GM23338 (cell line): ENCODE measurements at regions not wholly inside any gene's neighbourhood (a gene's known extent, or its start where the extent isn't known, plus 50 kb on each side); places are given as distances from the start of the nearest gene placed in this dataset.

Source experiments
- ATAC-seq: fragments of 200-7000 bp; cut with Tn5 transposase; 3 replicates; pipeline ENCODE4 v1.9.1; 2020
- DNase-seq: peaks from one replicate; pipeline ENCODE4 v3.0.0-alpha.2; 2015; ENCODE audit warnings: low spot score
- H2AFZ ChIP-seq: fragments of 200-600 bp; sonication (generic); 2 replicates; pipeline ENCODE4 v1.8.0; 2016; ENCODE audit warnings: antibody characterized with exemption, mild to moderate bottlenecking, moderate library complexity
- H3F3A ChIP-seq: fragments of 200-600 bp; sonication (generic); replicated peaks from 2 replicates; pipeline ENCODE4 v1.8.0; 2017; ENCODE audit warnings: antibody characterized with exemption, mixed run types, low read depth
- H3K27ac ChIP-seq: fragments of 200-600 bp; sonication (generic); 2 replicates; pipeline ENCODE4 v1.6.1; 2016; ENCODE audit warnings: low read depth
- H3K27me3 ChIP-seq: fragments of 200-600 bp; sonication (generic); 2 replicates; pipeline ENCODE4 v1.8.0; 2016; ENCODE audit warnings: mild to moderate bottlenecking, mixed run types, moderate library complexity; ENCODE audit not compliant: insufficient read depth
- H3K36me3 ChIP-seq: fragments of 200-600 bp; sonication (generic); 2 replicates; pipeline ENCODE4 v1.8.0; 2016; ENCODE audit warnings: mild to moderate bottlenecking; ENCODE audit not compliant: insufficient read depth
- H3K4me1 ChIP-seq: fragments of 200-600 bp; sonication (generic); 2 replicates; pipeline ENCODE4 v1.8.0; 2016; ENCODE audit warnings: mild to moderate bottlenecking, moderate library complexity; ENCODE audit not compliant: insufficient read depth
- H3K4me2 ChIP-seq: fragments of 200-600 bp; sonication (generic); 2 replicates; pipeline ENCODE4 v1.7.1; 2017; ENCODE audit warnings: mixed run types
- H3K4me3 ChIP-seq: fragments of 200-600 bp; sonication (generic); 2 replicates; pipeline ENCODE4 v1.6.1; 2016; ENCODE audit warnings: mixed run types
- H3K79me2 ChIP-seq: fragments of 200-600 bp; sonication (generic); replicated peaks from 2 replicates; pipeline ENCODE4 v1.8.0; 2017; ENCODE audit warnings: mild to moderate bottlenecking; ENCODE audit not compliant: insufficient read depth
- H3K9me2 ChIP-seq: fragments of 200-600 bp; sonication (generic); 2 replicates; pipeline ENCODE4 v1.8.0; 2017; ENCODE audit not compliant: insufficient read depth
- H4K20me1 ChIP-seq: fragments of 200-600 bp; sonication (generic); replicated peaks from 2 replicates; pipeline ENCODE4 v1.8.0; 2017; ENCODE audit warnings: mild to moderate bottlenecking; ENCODE audit not compliant: insufficient read depth
- H3K27ac Mint-ChIP-seq: 2 replicates; pipeline ENCODE4 v1.8.0; 2020; ENCODE audit warnings: inconsistent platforms, mild to moderate bottlenecking, moderate library complexity, mixed read lengths
- H3K27me3 Mint-ChIP-seq: 3 replicates; pipeline ENCODE4 v1.8.0; 2022; ENCODE audit warnings: low read depth, mild to moderate bottlenecking, moderate library complexity, mixed read lengths, inconsistent platforms; ENCODE audit not compliant: insufficient read depth, poor library complexity
- H3K36me3 Mint-ChIP-seq: 3 replicates; pipeline ENCODE4 v1.8.0; 2021; ENCODE audit warnings: low read depth, mild to moderate bottlenecking, inconsistent platforms, moderate library complexity, mixed read lengths
- H3K4me1 Mint-ChIP-seq: 3 replicates; pipeline ENCODE4 v1.8.0; 2020; ENCODE audit warnings: mild to moderate bottlenecking, inconsistent platforms, mixed read lengths
- H3K4me3 Mint-ChIP-seq: 3 replicates; pipeline ENCODE4 v1.8.0; 2021; ENCODE audit warnings: moderate library complexity, mild to moderate bottlenecking, inconsistent platforms, mixed read lengths
- H3K9me3 Mint-ChIP-seq: 3 replicates; pipeline ENCODE4 v1.8.0; 2020; ENCODE audit warnings: moderate library complexity, mild to moderate bottlenecking, inconsistent platforms, mixed read lengths
- CREB1 ChIP-seq: fragments of 250-450 bp; sonication (Bioruptor Pico); IDR thresholded peaks from 2 replicates; pipeline ENCODE4 v1.5.0; 2020; ENCODE audit warnings: low read depth, mild to moderate bottlenecking, moderate library complexity
- EZH2 ChIP-seq: fragments of 200-600 bp; sonication (generic); IDR thresholded peaks from one replicate; pipeline ENCODE4 v1.8.0; 2017; ENCODE audit warnings: antibody characterized with exemption, mild to moderate bottlenecking, low read depth; ENCODE audit not compliant: unreplicated experiment
- EZH2phosphoT487 ChIP-seq: fragments of 200-600 bp; sonication (generic); IDR thresholded peaks from one replicate; pipeline ENCODE4 v1.8.1; 2018; ENCODE audit warnings: antibody characterized with exemption; ENCODE audit not compliant: unreplicated experiment
- JUNB ChIP-seq: IDR thresholded peaks from one replicate; pipeline ENCODE4 v1.6.1; 2016; ENCODE audit warnings: antibody characterized with exemption; ENCODE audit not compliant: unreplicated experiment
- NANOG ChIP-seq: IDR thresholded peaks from 2 replicates; pipeline ENCODE4 v1.6.1; 2016; ENCODE audit warnings: antibody characterized with exemption, borderline replicate concordance
- POLR2AphosphoS5 ChIP-seq: IDR thresholded peaks from 2 replicates; pipeline ENCODE4 v1.6.1; 2016; ENCODE audit warnings: antibody characterized with exemption, low read depth
- REST ChIP-seq: IDR thresholded peaks from one replicate; pipeline ENCODE4 v1.6.1; 2018; ENCODE audit warnings: antibody characterized with exemption; ENCODE audit not compliant: unreplicated experiment
- STAT1 ChIP-seq: IDR thresholded peaks from one replicate; pipeline ENCODE4 v1.6.1; 2016; ENCODE audit warnings: antibody characterized with exemption; ENCODE audit not compliant: unreplicated experiment
- ZNF462 ChIP-seq: fragments of 250-450 bp; sonication (Bioruptor Pico); IDR thresholded peaks from 2 replicates; pipeline ENCODE4 v1.5.0; 2020; ENCODE audit warnings: mild to moderate bottlenecking, moderate library complexity

- no peak overlapping the region for H3K4me2 ChIP-seq
- no peaks in the 10 kb centered on the region for H3K27me3 ChIP-seq
- 0 out of 2 replicates have a peak, but pooled peaks cover 7% of the 10 kb centered on the region for H3K9me2 ChIP-seq
- no peaks in the 10 kb centered on the region for H3K79me2 ChIP-seq
- H3K4me1 Mint-ChIP-seq, result peaks cover 13% of the 10 kb centered on the region; the same call in 2 of the 3 replicates
- peaks cover 4% of the 10 kb centered on the region; the same call in 1 of the 2 replicates for H3K4me1 ChIP-seq
- H3K4me3 Mint-ChIP-seq, result no peak overlapping the region
- H3K27ac Mint-ChIP-seq, result no peak overlapping the region
- peak overlapping the region; percentile 28; the same call in 1 of the 2 replicates for H2AFZ ChIP-seq
- no peak overlapping the region for H3K4me3 ChIP-seq
- TF ChIP-seq EZH2phosphoT487, result no peak
- TF ChIP-seq EZH2, result no peak
- TF ChIP-seq JUNB, result no peak
- TF ChIP-seq STAT1, result no peak
- no peak for TF ChIP-seq POLR2AphosphoS5
- no peaks in the 10 kb centered on the region for H3K9me3 Mint-ChIP-seq
- no peak for ATAC-seq
- H3F3A ChIP-seq, result no peaks in the 10 kb centered on the region
- no peak for DNase-seq
- H3K27me3 Mint-ChIP-seq, result no peaks in the 10 kb centered on the region
- H3K27ac ChIP-seq, result no peak overlapping the region
- H3K36me3 Mint-ChIP-seq, result no peaks in the 10 kb centered on the region
- no peaks in the 10 kb centered on the region for H4K20me1 ChIP-seq
- H3K36me3 ChIP-seq, result no peaks in the 10 kb centered on the region
These were observed 76.7 kb upstream of the PICALM start for GRCh38 chr11:86145439-86146156.

- Histone ChIP-seq H3K4me3 (no peak overlapping the region), H3K36me3 (no peaks in the 10 kb centered on the region), H3F3A (no peaks in the 10 kb centered on the region), H3K4me1 (peaks cover 4% of the 10 kb centered on the region; the same call in 1 of the 2 replicates), H3K4me2 (no peak overlapping the region), H4K20me1 (no peaks in the 10 kb centered on the region), H3K27ac (no peak overlapping the region), H2AFZ (0 out of 2 replicates have a peak overlapping the region, but pooled peaks have one; percentile 18), H3K27me3 (no peaks in the 10 kb centered on the region), H3K9me2 (0 out of 2 replicates have a peak, but pooled peaks cover 7% of the 10 kb centered on the region), H3K79me2 (no peaks in the 10 kb centered on the region)
- Mint-ChIP-seq H3K4me1 (peaks cover 8% of the 10 kb centered on the region; the same call in 2 of the 3 replicates), H3K9me3 (no peaks in the 10 kb centered on the region), H3K27me3 (no peaks in the 10 kb centered on the region), H3K4me3 (no peak overlapping the region), H3K27ac (no peak overlapping the region), H3K36me3 (no peaks in the 10 kb centered on the region)
- no peak for TF ChIP-seq REST
- TF ChIP-seq NANOG, result no peak
- TF ChIP-seq ZNF462 (CRISPR knock-in tag), result no peak
- TF ChIP-seq CREB1 (CRISPR knock-in tag), result no peak
- ATAC-seq (no peak), DNase-seq (no peak)
These were observed 76.0 kb upstream of the PICALM start for GRCh38 chr11:86144846-86145245.
